ENCODE measurements at regions not wholly inside any gene's neighbourhood (a gene's known extent, or its start where the extent isn't known, plus 50 kb on each side); places are given as distances from the start of the nearest gene placed in this dataset.

DNA sequence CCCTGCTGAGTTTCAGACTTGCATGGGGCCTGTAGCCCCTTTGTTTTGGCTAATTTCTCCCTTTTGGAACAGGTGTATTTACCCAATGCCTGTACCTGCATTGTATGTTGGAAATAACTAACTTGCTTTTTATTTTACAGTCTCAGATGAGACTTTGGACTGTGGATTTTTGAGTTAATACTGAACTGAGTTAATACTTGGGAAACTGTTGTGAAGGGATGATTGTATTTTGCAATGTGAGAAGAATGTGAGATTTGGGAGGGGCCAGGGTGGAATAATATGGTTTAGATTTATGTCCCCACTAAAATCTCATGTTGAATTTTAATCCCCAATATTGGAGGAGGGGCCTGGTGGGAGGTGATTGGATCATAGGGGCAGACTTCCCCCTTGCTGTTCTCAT, 99.1 kb upstream of the IRAK1BP1 start:
- TF ChIP-seq POLR2A (IDR thresholded peaks at IDR 0.05) = no peak
- TF ChIP-seq, protein P1, sequence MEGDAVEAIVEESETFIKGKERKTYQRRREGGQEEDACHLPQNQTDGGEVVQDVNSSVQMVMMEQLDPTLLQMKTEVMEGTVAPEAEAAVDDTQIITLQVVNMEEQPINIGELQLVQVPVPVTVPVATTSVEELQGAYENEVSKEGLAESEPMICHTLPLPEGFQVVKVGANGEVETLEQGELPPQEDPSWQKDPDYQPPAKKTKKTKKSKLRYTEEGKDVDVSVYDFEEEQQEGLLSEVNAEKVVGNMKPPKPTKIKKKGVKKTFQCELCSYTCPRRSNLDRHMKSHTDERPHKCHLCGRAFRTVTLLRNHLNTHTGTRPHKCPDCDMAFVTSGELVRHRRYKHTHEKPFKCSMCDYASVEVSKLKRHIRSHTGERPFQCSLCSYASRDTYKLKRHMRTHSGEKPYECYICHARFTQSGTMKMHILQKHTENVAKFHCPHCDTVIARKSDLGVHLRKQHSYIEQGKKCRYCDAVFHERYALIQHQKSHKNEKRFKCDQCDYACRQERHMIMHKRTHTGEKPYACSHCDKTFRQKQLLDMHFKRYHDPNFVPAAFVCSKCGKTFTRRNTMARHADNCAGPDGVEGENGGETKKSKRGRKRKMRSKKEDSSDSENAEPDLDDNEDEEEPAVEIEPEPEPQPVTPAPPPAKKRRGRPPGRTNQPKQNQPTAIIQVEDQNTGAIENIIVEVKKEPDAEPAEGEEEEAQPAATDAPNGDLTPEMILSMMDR (IDR thresholded peaks at IDR 0.05) = no peak
- no peak for TF ChIP-seq EP300 (IDR thresholded peaks at IDR 0.05)
